HG03060 (cell line): ENCODE measurements at regions not wholly inside any gene's neighbourhood (a gene's known extent, or its start where the extent isn't known, plus 50 kb on each side); places are given as distances from the start of the nearest gene placed in this dataset.

Experiments
- ATAC-seq: cut with Tn5 transposase; IDR thresholded peaks from one replicate; pipeline ENCODE4 v1.9.1; 2021; ENCODE audit warnings: low read depth, moderate number of reproducible peaks; ENCODE audit not compliant: unreplicated experiment

DNA sequence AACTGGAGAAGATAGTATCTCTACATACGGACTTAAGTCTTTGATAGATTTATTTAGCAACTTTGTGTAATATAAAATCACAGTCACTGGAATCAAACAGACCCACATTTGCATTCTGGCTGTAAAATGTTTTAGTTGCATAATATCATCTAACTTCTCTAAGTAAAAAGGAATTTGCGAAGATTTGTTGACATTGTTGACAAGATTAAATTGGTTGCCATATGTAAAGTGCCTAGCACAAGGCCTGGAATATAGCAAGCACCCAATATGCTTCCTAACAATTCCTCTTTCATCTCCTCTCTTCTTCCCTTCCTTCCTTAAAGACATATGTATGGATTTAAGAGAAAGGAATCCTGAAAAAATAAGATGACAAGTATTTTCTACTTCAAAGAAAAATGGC, 295.4 kb upstream of the PPFIA2 start:
- no peak for ATAC-seq

DNA sequence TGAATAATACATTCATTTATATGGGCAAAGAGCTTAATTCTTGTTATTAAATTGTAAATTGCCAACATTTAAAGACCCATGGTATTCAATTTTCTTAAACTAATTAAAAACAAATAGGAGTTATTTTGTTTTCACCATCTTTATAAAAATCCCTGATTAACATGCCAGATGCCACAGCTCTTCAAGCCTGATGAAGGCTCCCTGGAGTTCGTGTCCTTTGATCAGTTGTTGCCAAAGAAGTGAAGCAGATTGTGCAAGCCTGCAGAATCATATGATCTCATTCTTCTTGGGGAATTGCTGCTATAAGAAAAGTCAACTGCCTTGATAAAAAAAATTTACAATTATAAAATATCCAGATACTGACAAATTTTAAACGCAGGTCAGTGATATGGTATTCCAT, 288.3 kb upstream of the PPFIA2 start:
- ATAC-seq = no peak

DNA sequence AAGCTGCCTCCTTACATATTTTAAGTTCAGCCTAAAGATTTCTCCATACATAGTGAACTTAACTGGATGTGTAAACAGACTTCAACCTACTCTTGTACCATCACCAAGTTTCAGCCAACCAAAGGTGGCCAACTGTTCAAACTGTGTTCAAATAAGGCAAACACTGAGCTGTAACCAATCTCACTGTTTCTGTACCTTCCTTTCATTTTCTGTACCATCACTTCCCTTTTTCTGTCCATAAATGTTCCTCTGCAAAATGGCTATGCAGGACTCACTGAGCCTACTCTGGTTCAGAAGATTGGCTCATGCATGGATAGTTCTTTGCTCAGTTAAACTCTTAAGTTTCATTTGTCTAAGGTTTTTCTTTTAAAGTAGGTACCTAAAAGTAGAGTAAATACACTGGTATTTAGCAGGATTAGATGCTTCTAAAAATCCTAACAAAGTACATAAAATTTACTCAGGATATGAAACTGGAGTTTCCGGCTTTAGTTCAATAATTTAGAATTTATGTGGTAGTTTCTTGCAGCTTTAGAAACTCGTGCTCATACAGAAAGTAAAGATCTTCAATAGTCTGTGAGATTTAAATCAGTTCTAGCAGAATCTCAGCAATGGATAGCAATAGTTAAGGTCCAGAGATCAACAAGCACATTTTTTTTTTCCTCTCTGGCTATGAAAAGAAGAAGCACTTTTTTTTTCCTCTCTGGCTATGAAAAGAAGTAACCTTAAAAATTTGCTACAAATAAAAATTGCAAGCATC, 282.0 kb upstream of the PPFIA2 start:
- ATAC-seq = no peak

DNA sequence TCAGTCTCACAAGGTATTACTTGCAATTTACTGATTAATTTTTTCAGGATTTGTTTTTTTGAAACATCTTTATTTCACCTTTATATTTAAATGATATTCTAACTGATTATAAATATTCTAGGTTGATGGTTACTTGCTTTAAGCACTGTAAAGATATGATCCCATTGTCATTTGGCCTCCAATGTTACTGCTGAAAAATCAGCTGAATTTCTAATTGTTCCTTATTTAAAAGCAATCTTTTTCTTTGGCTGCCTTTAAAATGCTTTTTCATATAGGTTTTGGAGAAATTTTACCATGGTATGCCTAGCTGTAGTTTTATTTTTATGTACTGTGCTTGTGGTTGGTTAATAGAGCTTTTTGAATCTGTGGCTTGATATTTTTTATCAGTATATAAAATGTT, 275.6 kb upstream of the PPFIA2 start:
- ATAC-seq = no peak

DNA sequence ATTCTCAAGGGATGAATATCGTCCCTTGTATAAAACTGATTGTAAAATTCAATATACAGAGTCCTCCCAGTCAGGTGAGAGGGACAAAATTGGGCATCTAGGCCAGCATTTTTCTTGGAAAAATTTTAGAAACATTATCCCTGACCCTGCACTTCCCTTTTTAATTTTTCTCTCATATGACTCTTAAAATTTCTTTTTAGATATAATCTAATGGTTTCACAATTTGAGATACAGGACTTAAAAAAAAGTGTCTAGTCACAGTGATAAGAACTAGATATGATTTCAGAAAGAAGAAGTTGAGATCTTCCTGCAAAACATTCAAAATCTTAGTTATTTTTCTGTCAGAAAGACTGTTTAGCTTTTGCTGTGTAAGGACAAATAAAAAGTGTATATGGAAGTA, 270.8 kb upstream of the PPFIA2 start:
- ATAC-seq = no peak

DNA sequence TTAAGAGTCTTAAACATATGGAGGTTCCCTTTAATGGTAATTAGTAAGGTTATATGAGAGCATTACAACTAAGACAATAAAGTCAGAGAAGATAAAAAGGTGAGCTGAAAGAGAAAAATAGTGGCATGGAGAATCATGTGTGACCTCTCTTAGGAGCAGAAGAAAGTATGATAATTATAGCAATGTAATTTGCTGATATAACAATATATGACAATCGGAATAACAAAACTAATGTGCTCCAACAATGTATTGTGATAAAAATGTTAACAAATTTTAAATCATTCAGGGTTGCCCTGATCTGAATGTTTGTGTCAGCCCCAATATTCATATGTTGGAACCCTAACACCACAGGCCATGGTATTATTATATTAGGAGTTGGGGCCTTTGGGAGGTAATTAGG, 269.6 kb upstream of the PPFIA2 start:
- no peak for ATAC-seq

DNA sequence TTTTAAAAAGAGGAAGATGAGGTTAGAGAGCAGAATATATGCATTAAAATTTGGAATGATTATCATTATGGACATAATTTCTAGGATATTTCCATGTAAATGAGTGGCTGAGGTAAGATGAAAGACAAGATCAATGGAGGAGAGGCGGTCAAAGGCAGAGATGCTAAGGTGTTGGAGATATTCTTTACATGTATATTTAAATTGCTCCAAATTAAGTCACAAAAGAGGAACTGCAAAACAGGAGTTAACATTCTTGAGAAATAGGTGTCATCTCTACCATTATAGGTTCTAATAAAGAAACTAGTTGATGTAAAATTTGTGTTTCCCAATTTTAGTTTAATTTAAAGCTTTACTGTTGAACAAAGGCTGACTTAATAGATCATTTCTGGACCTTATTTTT, 268.5 kb upstream of the PPFIA2 start:
- ATAC-seq = no peak

DNA sequence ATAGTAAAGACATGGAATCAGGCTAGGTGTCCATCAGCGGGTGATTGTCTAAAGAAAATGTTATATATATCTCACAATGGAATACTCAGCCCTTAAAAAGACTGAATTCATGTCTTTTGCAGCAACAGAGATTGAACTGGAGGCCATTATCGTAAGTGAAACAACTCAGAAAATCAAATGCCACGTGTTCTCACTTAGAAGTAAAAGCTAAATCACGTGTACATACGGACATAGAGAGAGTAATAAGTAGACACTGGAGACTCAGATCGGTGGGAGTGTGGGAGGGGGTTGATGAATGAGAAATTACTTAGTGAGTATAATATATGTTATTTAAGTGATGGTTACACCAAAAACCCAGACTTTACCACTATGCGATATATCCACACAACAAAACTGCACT, 266.3 kb upstream of the PPFIA2 start:
- no peak for ATAC-seq

DNA sequence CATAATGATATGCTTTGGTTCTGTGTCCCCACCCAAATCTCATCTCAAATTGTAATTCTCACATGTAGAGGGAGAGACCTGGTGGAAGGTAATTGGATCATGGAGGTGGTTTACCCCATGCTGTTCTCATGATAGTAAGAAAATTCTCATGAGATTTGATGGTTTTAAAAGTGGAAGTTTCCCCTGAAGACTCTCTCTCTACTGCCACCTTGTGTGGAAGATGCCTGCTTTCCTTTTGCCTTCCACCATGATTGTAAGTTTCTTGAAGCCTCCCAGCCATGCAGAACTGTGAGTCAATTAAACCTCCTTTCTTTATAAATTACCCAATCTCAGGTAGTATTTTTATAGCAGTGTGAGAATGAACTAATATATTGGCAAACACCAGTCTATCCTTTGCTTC, 260.4 kb upstream of the PPFIA2 start:
- no peak for ATAC-seq

DNA sequence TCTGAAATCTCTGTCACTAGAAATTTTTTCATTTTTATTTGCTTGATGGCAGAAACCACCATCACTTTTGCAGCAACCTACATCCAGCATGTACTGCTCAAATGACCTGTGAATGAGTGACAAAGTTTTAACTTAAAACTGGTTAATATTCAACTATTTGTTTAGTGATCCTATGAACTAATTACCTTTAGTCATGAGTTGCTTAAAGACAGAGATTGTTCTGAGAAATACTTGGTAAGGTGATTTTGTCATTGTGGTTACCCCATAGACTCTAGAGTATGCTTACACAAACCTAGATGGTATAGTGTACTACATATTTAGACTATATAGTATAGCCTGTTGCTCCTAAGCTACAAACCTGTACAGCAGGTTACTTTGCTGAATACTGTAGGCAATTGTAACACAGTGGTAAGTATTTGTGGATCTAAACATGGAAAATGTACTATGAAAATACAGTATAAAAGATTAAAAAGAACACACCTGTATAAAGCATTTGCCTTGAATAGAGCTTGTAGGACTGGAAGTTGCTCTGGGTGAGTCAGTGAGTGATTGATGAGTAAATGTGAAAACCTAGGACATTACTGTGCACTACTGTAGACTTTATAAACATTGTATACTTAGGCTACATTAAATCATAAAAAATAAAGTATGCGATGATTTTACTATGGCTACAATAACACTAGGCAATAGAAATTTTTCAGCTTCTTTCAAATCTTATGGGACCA, 256.6 kb upstream of the PPFIA2 start:
- peak; percentile 94 for ATAC-seq

DNA sequence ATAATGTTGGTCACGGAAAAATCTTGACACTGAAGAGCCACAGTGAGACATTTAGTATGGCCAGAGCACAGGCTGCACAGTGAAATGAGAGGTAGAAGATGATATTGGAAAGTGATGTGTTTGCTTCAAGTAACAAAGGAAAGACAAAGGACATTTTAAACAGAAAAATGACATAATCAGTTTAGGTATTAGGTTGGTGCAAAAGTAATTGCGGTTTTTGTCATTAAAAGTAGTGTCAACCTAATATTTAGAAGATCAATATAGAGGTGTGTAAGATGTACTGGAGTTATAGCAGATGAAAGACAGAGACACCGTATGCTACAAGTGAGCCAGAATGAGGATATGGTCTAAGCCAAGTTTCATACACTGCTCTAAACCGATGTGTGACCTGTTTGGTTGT, 253.0 kb upstream of the PPFIA2 start:
- no peak for ATAC-seq

DNA sequence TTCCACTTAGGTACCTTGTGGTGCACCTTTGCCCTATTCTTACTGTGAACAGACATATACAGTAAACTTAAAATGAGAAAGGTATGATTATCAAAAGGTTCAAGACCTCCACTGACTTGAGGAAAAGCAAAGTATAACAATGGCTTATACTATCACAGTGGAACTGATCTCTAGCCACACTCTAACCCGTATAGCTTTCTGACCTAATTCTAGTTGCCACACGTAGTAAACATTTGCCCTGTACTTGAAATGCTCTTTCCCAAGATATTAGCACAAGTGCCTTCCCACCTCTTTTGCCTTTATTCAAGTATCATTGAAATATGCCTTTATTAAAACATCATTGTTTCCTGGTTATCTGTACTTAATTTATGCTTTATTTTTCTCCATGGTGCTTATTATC, 250.4 kb upstream of the PPFIA2 start:
- ATAC-seq = no peak

DNA sequence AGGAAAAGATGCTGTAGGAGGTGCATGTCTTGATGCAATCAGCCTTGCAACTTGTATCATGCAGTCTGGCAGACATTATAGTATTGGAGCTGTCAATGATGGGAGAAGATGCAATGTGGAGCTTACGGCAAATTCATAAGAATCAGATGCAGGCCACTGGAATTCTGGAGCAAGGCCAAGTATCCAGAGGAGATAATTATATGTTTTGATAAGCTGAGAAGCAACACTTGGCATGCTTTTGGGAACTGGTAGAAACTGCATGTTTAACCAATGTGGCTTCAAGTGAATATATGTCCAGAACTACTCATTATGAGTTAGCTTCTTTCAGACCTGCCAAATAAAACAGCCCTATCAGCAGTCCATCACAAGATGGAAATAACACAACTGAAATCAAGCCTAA, 249.1 kb upstream of the PPFIA2 start:
- no peak for ATAC-seq

DNA sequence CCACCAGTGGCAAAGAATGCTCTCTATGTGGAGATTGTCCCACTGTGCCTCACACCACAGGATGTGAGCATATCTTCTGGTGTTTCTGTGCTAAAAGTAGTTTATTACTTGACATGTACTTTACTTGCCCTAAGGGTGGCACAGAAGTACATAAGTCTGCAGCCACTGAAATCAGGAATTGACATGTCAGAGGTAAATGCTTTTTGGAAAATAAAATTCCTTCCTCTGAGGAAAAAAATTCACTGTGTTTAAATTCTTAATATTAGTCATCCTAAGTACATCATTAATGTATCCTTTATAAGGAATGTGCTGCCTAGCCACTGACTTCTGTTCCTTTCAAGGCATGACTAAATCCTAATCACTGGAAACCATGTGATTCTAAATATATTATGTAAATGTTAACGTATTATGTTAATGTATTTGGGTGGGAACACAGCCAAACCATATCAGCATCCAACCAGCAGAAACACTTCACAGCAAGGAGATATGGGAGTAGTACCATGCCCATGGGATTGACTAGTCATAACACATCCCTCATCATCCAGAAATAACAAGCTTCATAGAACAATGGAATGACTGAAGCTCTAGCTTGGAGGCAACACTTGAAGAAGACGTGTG, 239.7 kb upstream of the PPFIA2 start:
- no peak for ATAC-seq

DNA sequence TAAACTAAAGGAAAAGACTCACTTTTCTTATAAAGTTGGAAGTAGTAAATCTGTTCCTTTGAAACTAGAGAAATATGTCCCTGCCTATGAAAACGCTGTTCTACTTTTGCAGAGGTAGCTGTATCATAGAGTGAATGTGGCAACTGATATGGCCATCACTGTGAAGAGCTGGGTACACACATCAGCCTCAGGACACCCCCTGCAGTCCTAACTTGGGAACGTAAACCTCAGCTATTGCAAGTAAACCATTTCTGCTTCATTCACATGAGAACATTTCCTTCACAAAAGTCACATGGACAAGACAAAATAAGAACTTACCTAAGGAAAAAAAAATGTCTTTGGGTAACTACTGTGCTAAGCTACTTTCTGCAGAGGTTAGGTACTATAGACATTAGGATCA, 233.3 kb upstream of the PPFIA2 start:
- ATAC-seq = no peak

DNA sequence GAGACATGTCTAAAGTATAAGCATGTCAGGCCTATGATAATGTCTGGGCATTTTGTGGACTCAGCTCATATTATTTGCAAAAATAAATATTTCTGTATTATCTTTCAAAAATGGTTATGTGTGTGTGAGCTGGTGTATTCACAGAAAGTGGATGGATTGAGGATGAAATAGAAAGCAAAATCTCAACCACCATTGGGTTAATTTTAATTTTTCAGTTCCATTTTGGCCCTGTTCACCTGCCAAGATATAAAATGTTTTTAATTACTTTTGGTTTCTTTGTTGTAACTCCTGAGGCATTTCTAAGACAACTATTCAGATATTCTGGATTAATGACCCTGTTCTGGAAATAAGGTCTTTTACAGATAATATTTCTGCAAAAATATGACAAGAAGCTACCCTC, 232.7 kb upstream of the PPFIA2 start:
- ATAC-seq = no peak

DNA sequence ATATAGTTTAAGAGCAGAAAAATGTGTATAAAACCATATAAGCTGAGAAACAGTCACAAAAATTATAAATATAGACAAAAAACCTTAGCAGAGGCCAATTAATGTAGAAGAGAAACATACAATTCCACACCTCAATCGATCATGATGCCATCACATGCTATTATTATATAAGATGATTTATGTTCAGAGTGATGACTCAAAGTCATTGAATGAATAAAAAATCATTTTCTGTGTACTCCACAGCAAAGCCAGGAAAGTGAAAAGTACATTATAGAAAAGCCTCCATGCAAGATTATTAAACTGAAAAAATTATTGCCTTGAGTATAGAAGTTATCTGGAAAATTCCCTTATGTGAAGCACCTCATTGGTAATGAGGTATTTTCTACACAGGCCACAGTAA, 229.2 kb upstream of the PPFIA2 start:
- ATAC-seq = no peak

DNA sequence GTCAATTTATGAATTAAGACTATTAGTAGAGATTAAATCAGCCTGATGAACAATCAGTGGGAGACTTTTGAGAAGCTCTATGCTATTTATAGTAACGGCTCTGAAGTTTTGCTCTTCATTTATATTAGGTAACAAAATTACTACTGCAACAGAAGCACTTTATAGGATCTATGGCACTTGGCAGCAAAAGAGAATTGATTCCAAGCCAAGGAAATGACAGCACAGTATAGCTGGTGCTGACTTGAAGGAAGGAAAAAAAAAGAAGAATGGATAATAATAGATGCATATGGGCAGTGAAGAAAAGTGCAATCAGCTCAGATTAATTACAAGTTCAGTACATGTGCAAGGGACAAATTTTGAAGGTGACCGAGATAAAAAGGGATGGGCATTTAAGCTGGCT, 228.2 kb upstream of the PPFIA2 start:
- no peak for ATAC-seq

DNA sequence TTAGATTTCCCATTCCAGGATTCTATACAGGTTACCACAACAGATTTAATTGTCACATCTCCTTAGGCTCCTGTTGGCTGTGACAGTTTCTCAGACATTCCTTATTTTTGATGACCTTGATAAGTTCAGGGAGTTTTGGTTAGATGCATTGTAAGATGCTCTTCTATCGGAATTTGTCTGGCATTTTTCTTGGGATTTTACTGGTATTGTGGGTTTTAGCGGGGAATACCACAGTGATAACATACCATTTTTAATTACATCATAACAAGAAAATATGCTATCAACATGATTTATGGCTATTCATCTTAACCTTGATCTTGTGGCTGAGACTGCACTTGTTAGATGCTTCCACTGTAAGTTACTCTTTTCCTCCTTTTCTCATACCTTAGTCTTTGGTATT, 217.5 kb upstream of the PPFIA2 start:
- ATAC-seq = no peak

DNA sequence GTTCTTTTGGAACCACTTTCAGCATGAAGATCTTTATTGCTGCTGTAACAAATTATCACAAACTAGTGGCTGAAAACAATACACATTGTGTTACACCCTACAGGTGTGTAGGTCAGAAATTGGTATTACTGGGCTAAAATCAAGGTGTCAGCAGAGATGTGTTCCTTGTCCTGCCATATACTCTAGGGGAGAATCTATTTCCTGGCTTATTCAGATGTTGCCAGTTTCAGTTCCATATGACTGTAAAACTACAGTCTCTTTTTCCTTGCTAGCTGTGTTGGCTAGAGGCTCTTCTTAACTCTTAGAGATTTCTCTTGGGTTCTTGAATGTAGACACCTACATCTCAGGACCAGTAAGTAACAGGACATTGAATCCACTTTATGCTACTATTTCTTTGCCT, 215.6 kb upstream of the PPFIA2 start:
- no peak for ATAC-seq

DNA sequence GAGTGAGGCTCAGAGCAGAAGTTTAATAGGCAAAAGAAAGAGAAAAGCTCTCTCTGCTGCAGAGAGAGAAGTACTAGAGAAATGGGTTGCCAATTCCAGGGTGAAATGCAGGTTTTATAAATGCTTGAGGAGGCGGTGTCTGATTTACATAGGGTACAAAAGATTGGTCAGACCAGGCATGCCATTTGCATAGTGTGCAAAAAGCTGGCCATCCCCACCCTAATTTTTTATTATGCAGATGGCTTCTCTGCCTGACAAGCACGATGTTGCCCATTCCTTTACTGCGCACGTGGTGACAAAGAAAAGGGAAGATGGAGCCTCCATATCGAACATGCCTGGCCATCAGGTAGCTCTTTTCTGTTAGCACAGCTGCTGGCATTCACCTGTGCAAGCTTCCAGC, 209.3 kb upstream of the PPFIA2 start:
- no peak for ATAC-seq

DNA sequence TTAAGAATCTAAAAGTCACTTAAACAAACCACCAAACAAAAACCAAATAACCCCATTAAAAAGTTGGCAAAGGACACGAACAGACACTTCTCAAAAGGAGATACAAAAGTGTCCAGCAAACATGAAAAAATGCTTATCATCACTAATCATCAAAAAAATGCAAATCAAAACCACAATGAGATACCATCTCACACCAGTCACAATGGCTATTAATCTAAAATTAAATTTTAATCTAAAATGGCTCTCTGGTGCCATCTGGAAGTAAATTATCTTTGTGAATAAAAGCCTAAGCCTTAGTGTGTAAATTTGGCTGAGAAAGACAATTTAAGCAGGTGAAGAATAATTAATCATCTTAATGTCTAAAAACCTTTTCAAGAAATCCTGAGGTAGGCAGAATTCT, 204.5 kb upstream of the PPFIA2 start:
- ATAC-seq = no peak
